Left ventricle myocardium inferior (tissue), 1 donor: ENCODE measurements at regions not wholly inside any gene's neighbourhood (a gene's known extent, or its start where the extent isn't known, plus 50 kb on each side); places are given as distances from the start of the nearest gene placed in this dataset.

Experiments
- DNase-seq: peaks from one replicate; pipeline ENCODE4 v3.0.0-alpha.2; 2020
- H3K27ac ChIP-seq: fragments of 200-600 bp; replicated peaks from 2 replicates; pipeline ENCODE4 v1.8.0; 2021
- H3K27me3 ChIP-seq: fragments of 200-600 bp; 2 replicates; pipeline ENCODE4 v1.8.0; 2021; ENCODE audit warnings: low read depth
- H3K36me3 ChIP-seq: fragments of 200-600 bp; 2 replicates; pipeline ENCODE4 v1.8.0; 2021
- H3K4me1 ChIP-seq: fragments of 200-600 bp; 2 replicates; pipeline ENCODE4 v1.8.0; 2021
- H3K4me3 ChIP-seq: fragments of 200-600 bp; 2 replicates; pipeline ENCODE4 v1.8.0; 2021; ENCODE audit warnings: mild to moderate bottlenecking, moderate library complexity
- H3K9me3 ChIP-seq: fragments of 200-600 bp; replicated peaks from 2 replicates; pipeline ENCODE4 v1.8.0; 2021
- CTCF ChIP-seq: fragments of 200-600 bp; IDR thresholded peaks from 2 replicates; pipeline ENCODE4 v1.8.0; 2021; ENCODE audit warnings: antibody characterized with exemption, mild to moderate bottlenecking, borderline replicate concordance
- intact Hi-C: fragments of 100-400 bp; cut with micrococcal nuclease; formaldehyde crosslinking; loops from one replicate; pipeline ENCODE4 v1.11.0; 2022
- donor health status: DM: no; HTN: yes; CAD: no; lungs with severe emphysema.

GRCh38 chr18:42614619-42615293 is 500.7 kb downstream of the RIT2 start:
- H3K36me3 ChIP-seq, result no peaks in the 10 kb centered on the region
- peak; percentile 17 for DNase-seq
- H3K4me3 ChIP-seq, result no peak overlapping the region
- no peak for TF ChIP-seq CTCF
- no peaks in the 10 kb centered on the region for H3K9me3 ChIP-seq
- intact Hi-C loops, result no loop called here
- peaks cover 18% of the 10 kb centered on the region for H3K4me1 ChIP-seq
- H3K27ac ChIP-seq, result peak overlapping the region; percentile 65
- no peaks in the 10 kb centered on the region for H3K27me3 ChIP-seq

GRCh38 chr18:42617221-42617620 is 498.3 kb downstream of the RIT2 start:
- Histone ChIP-seq H3K36me3 (no peaks in the 10 kb centered on the region), H3K27ac (no peak overlapping the region), H3K4me3 (no peak overlapping the region), H3K9me3 (no peaks in the 10 kb centered on the region), H3K4me1 (peaks cover 18% of the 10 kb centered on the region), H3K27me3 (no peaks in the 10 kb centered on the region)
- no peak for DNase-seq
- intact Hi-C loops, result no loop called here
- TF ChIP-seq CTCF, result no peak

- no peak overlapping the region for H3K4me3 ChIP-seq
- H3K27ac ChIP-seq, result no peak overlapping the region
- H3K4me1 ChIP-seq, result peaks cover 10% of the 10 kb centered on the region
- no peaks in the 10 kb centered on the region for H3K36me3 ChIP-seq
- H3K9me3 ChIP-seq, result no peaks in the 10 kb centered on the region
- intact Hi-C loops, result no loop called here
- no peaks in the 10 kb centered on the region for H3K27me3 ChIP-seq
- no peak for DNase-seq
- TF ChIP-seq CTCF, result no peak
Measured at GRCh38 chr18:42619771-42620170, 495.7 kb downstream of the RIT2 start.

DNA sequence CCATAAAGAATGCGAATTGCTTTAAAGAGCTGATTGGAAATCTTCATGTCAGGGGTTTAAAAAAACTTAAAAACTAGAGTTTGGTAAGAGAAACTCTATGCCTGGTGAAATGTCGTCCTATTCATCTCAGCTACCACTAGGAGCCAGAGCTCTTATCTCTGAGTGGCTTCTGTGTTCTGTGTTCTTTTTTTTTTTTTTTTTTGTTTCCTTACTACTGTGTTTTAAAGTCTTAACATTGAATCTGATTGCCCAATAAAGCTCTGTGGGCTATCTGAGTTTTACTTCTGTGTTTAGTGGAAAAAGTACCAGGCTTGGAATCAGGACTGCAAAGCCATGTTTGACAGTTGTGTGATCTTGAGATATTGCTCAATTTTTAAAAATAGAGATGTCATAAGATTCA is 494.8 kb downstream of the RIT2 start:
- DNase-seq, result no peak
- Histone ChIP-seq H3K27ac (no peak overlapping the region), H3K4me1 (peaks cover 2% of the 10 kb centered on the region), H3K27me3 (no peaks in the 10 kb centered on the region), H3K36me3 (no peaks in the 10 kb centered on the region), H3K9me3 (no peaks in the 10 kb centered on the region), H3K4me3 (no peak overlapping the region)
- no peak for TF ChIP-seq CTCF
- intact Hi-C loops, result no loop called here

- Histone ChIP-seq H3K27ac (no peak overlapping the region), H3K4me1 (no peaks in the 10 kb centered on the region), H3K36me3 (no peaks in the 10 kb centered on the region), H3K9me3 (no peaks in the 10 kb centered on the region), H3K27me3 (no peaks in the 10 kb centered on the region), H3K4me3 (no peak overlapping the region)
- intact Hi-C loops, result no loop called here
- no peak for DNase-seq
- no peak for TF ChIP-seq CTCF
Measured at GRCh38 chr18:42623935-42624334, 491.6 kb downstream of the RIT2 start.
